Peyer's patch (tissue), 4 donors: ENCODE measurements at regions not wholly inside any gene's neighbourhood (a gene's known extent, or its start where the extent isn't known, plus 50 kb on each side); places are given as distances from the start of the nearest gene placed in this dataset.
"Not testable (repeated sequence)": the region's sequence is repeated elsewhere in the genome, so short reads cannot be mapped to it uniquely, and the experiment has no call there.

Experiments used
- CTCF ChIP-seq, 6 experiments: fragments of 450-650 bp in 4 of 6; fragments of 200-600 bp in 2 of 6; sonication (generic) in 1 of 6; IDR thresholded peaks; one replicate each; pipeline ENCODE4 v1.5.1; 2017 to 2019; ENCODE audit warnings: antibody characterized with exemption in 6 of 6, mild to moderate bottlenecking in 3 of 6, moderate library complexity in 1 of 6
- POLR2A ChIP-seq, 2 donors: fragments of 450-650 bp; IDR thresholded peaks; one replicate each; pipeline ENCODE4 v1.5.1; 2017; ENCODE audit warnings: antibody characterized with exemption in 2 of 2, mild to moderate bottlenecking in 2 of 2, moderate library complexity in 2 of 2

- not testable (repeated sequence) for TF ChIP-seq CTCF, POLR2A (IDR thresholded peaks at IDR 0.05)
These were observed 915.0 kb downstream of the RPIA start for GRCh38 chr2:89606514-89606913.
